HepG2 (cell line): ENCODE measurements at regions not wholly inside any gene's neighbourhood (a gene's known extent, or its start where the extent isn't known, plus 50 kb on each side); places are given as distances from the start of the nearest gene placed in this dataset.

Experiments
- ATAC-seq: fragments of 200-7000 bp; cut with Tn5 transposase; 3 replicates; pipeline ENCODE4 v1.9.1; 2020; ENCODE audit warnings: mild to moderate bottlenecking, moderate library complexity
- BruUV-seq: library from RNA; stranded (reverse); fragments of 400-500 nt; replicated peaks from 2 replicates; lab custom pipeline; 2021; lab: Mats Ljungman, UMichigan
- CTCF ChIA-PET: fragments of 300-600 bp; formaldehyde crosslinking; extraction: SDS; loops from one replicate; lab custom pipeline; 2021; ENCODE audit warnings: low total read pairs, inconsistent platforms, low intra/inter-chr PET ratio; lab: Yijun Ruan, JAX
- POLR2A ChIA-PET: fragments of 350-600 bp; sonication (Branson Sonifier 250); formaldehyde crosslinking; loops from one replicate; lab custom pipeline; 2020; ENCODE audit warnings: antibody characterized with exemption, inconsistent platforms; lab: Yijun Ruan, JAX
- DNase-seq: peaks from one replicate; pipeline ENCODE4 v3.0.0-alpha.2; 2015; ENCODE audit warnings: low spot score
- FAIRE-seq: peaks from 3 replicates; lab custom pipeline; 2011; peaks lifted over from hg19 to GRCh38; lab: Jason Lieb, UNC
- H2AFZ ChIP-seq: one replicate; pipeline ENCODE4 v1.6.1; 2011; ENCODE audit warnings: low read length, inconsistent platforms
- H3K27ac ChIP-seq: fragments of 300-600 bp; 3 replicates; pipeline ENCODE4 v1.8.0; 2011; ENCODE audit warnings: mixed run types, mild to moderate bottlenecking, mixed read lengths, low read length, inconsistent platforms; ENCODE audit not compliant: insufficient read depth; ENCODE audit errors: extremely low read length
- H3K27me3 ChIP-seq, 2 experiments: fragments of 200-600 bp in 1 of 2; 2 replicates in 1 of 2; 3 replicates in 1 of 2; pipeline versions ENCODE4 v1.6.0 to v1.8.0; 2011; ENCODE audit warnings: low read length in 2 of 2, mild to moderate bottlenecking in 2 of 2, moderate library complexity in 2 of 2, inconsistent platforms in 1 of 2; ENCODE audit not compliant: insufficient read depth in 2 of 2, control insufficient read depth in 1 of 2
- H3K36me3 ChIP-seq, 2 experiments: fragments of 200-600 bp in 1 of 2; replicated peaks in 1 of 2; 2 replicates in 1 of 2; 3 replicates in 1 of 2; pipeline versions ENCODE4 v1.5.1 to v1.8.0; 2011; ENCODE audit warnings: low read length in 2 of 2, inconsistent platforms in 1 of 2; ENCODE audit not compliant: insufficient read depth in 2 of 2, control insufficient read depth in 1 of 2
- H3K4me1 ChIP-seq: 2 replicates; pipeline ENCODE4 v1.5.1; 2012; ENCODE audit warnings: low read length, inconsistent platforms; ENCODE audit not compliant: insufficient read depth
- H3K4me2 ChIP-seq: 2 replicates; pipeline ENCODE4 v1.6.0; 2011; ENCODE audit warnings: low read depth, low read length, inconsistent platforms
- H3K4me3 ChIP-seq, 3 experiments: fragments of 200-600 bp in 1 of 3; sonication (generic), shearing (Covaris generic) in 1 of 3; replicated peaks in 1 of 3; 2 replicates each; pipeline ENCODE4 v1.5.1; 2011 to 2016; ENCODE audit warnings: low read length in 3 of 3, inconsistent platforms in 2 of 3, low read depth in 2 of 3, mild to moderate bottlenecking in 2 of 3, control low read depth in 1 of 3, mixed read lengths in 1 of 3; ENCODE audit not compliant: insufficient read depth in 1 of 3
- H3K79me2 ChIP-seq: one replicate; pipeline ENCODE4 v1.6.1; 2011; ENCODE audit warnings: low read length, inconsistent platforms; ENCODE audit not compliant: insufficient read depth
- H3K9ac ChIP-seq: 2 replicates; pipeline ENCODE4 v1.6.0; 2011; ENCODE audit warnings: mild to moderate bottlenecking, low read depth, low read length, inconsistent platforms; ENCODE audit not compliant: insufficient read depth
- H3K9me3 ChIP-seq: 2 replicates; pipeline ENCODE4 v1.5.1; 2012; ENCODE audit warnings: mild to moderate bottlenecking, low read length
- H4K20me1 ChIP-seq: 2 replicates; pipeline ENCODE4 v1.6.0; 2011; ENCODE audit warnings: inconsistent platforms, mild to moderate bottlenecking, low read length, moderate library complexity; ENCODE audit not compliant: insufficient read depth
- BHLHE40 ChIP-seq: IDR thresholded peaks from 2 replicates; pipeline ENCODE4 v1.6.1; 2011; ENCODE audit warnings: low read length, improper control_type of control experiment
- CEBPG ChIP-seq: IDR thresholded peaks from 2 replicates; pipeline ENCODE4 v1.6.1; 2016
- DMAP1 ChIP-seq: IDR thresholded peaks from 2 replicates; pipeline ENCODE4 v1.6.1; 2016
- DNMT1 ChIP-seq: sonication (generic); formaldehyde crosslinking; IDR thresholded peaks from 2 replicates; pipeline ENCODE4 v1.5.1; 2020; ENCODE audit warnings: mild to moderate bottlenecking, missing genetic modification reagents
- EHMT2 ChIP-seq: fragments of 200-600 bp; sonication (generic); IDR thresholded peaks from 2 replicates; pipeline ENCODE4 v1.7.0; 2017; ENCODE audit warnings: antibody characterized with exemption, low read depth, low read length, borderline replicate concordance
- FOXA1 ChIP-seq, 2 experiments: fragments of 450-650 bp in 1 of 2; sonication (generic) in 1 of 2; formaldehyde crosslinking in 1 of 2; IDR thresholded peaks; 2 replicates each; pipeline versions ENCODE4 v1.4.0 to v1.6.1; 2016 to 2020; ENCODE audit warnings: missing genetic modification reagents in 1 of 2
- FOXJ3 ChIP-seq: sonication (generic); formaldehyde crosslinking; IDR thresholded peaks from 2 replicates; pipeline ENCODE4 v1.4.0; 2020; ENCODE audit warnings: missing genetic modification reagents, mild to moderate bottlenecking, borderline replicate concordance
- FOXK1 ChIP-seq: sonication (generic); formaldehyde crosslinking; IDR thresholded peaks from 2 replicates; pipeline ENCODE4 v1.4.0; 2020; ENCODE audit warnings: low read depth, missing genetic modification reagents, borderline replicate concordance
- HES4 ChIP-seq: sonication (generic); formaldehyde crosslinking; IDR thresholded peaks from 2 replicates; pipeline ENCODE4 v1.9.0; 2021; ENCODE audit warnings: mild to moderate bottlenecking, missing genetic modification reagents, borderline replicate concordance
- KAT2B ChIP-seq: fragments of 150-350 bp; IDR thresholded peaks from 2 replicates; pipeline ENCODE4 v1.6.1; 2014; ENCODE audit warnings: low read depth, low read length, borderline replicate concordance
- MED1 ChIP-seq: sonication (generic); formaldehyde crosslinking; IDR thresholded peaks from 2 replicates; pipeline ENCODE4 v1.4.0; 2020; ENCODE audit warnings: missing genetic modification reagents
- ONECUT2 ChIP-seq: sonication (generic); formaldehyde crosslinking; IDR thresholded peaks from 2 replicates; pipeline ENCODE4 v1.4.0; 2020; ENCODE audit warnings: missing genetic modification reagents
- ZNF235 ChIP-seq: sonication (generic); formaldehyde crosslinking; IDR thresholded peaks from 2 replicates; pipeline ENCODE4 v1.8.1; 2023; ENCODE audit warnings: mild to moderate bottlenecking, missing genetic modification reagents, borderline replicate concordance
- ZSCAN22 ChIP-seq: sonication (generic); formaldehyde crosslinking; IDR thresholded peaks from 2 replicates; pipeline ENCODE4 v1.4.0; 2020; ENCODE audit warnings: mild to moderate bottlenecking, missing genetic modification reagents
- WGBS: methylation state at CpG from one replicate; pipeline ENCODE4 v1.1.6; 2017; ENCODE audit warnings: low lambda C conversion rate; 5-methylcytosine and 5-hydroxymethylcytosine counted together
- in situ Hi-C: cut with HindIII; loops from 2 replicates; pipeline ENCODE4 v1.10.0; 2017; ENCODE audit warnings: low pct_unique_long_range_greater_than_20kb; ENCODE audit not compliant: extremely low pct_ligation_motif_present
- intact Hi-C: fragments of 100-400 bp; cut with micrococcal nuclease; formaldehyde crosslinking; loops from one replicate; pipeline ENCODE4 v1.10.0; 2022; ENCODE audit not compliant: unreplicated experiment
- TF ChIP-seq, protein P1 (sequence below): sonication (generic); formaldehyde crosslinking; IDR thresholded peaks from 2 replicates; pipeline ENCODE4 v1.8.0; 2023; ENCODE audit warnings: mild to moderate bottlenecking, missing genetic modification reagents

DNA sequence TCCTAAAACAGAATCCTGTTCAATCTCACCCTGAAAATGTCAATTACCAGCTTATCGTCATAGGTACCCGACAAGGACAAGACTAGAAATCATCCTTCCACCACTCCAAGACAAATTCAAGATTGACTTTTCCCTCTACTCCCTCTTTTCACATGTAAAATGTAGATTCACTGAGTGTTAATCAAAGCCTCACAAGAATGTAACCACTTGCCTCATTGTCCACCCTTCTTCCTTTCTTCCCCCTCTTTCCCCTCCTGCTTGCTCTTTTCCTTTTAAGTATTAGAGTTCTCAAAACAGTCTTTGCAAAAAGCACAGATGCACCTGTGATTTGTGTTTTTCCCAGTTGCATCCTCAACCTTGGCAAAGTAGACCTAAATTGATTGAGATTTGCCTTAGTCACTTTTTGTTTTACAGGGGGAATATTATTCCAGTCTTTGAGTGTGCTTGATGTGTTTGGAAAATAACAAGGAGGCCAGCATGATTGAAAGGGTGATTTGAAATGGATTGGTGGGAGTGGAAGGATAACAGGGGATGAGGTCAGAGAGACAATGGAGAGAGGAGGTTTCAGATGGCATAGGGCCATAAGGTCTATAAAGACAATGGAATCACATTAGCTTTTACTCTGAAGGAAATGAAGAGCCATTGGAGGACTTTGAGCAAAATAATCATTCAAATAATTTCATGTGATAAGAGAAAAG lies 231.3 kb upstream of the TYRP1 start:
- no peaks in the 10 kb centered on the region for H3K4me1 ChIP-seq
- no peaks in the 10 kb centered on the region for H3K27me3 ChIP-seq
- FAIRE-seq (no peak), DNase-seq (no peak), ATAC-seq (no peak)
- H3K9ac ChIP-seq, result no peak overlapping the region
- H3K79me2 ChIP-seq, result no peaks in the 10 kb centered on the region
- TF ChIP-seq ONECUT2 (CRISPR knock-in tag), result no peak
- TF ChIP-seq ZSCAN22 (CRISPR knock-in tag), result no peak
- no peak for TF ChIP-seq DMAP1 (CRISPR knock-in tag)
- TF ChIP-seq KAT2B, result no peak
- no peak for TF ChIP-seq FOXJ3 (CRISPR knock-in tag)
- no peak for TF ChIP-seq MED1 (CRISPR knock-in tag)
- TF ChIP-seq ZNF235 (CRISPR knock-in tag), result no peak
- TF ChIP-seq FOXA1 (IDR thresholded peaks at IDR 0.05), result no peak
- no peak for TF ChIP-seq FOXA1 (CRISPR knock-in tag; IDR thresholded peaks at IDR 0.05)
- TF ChIP-seq CEBPG (CRISPR knock-in tag), result no peak
- TF ChIP-seq FOXK1 (CRISPR knock-in tag), result no peak
- TF ChIP-seq, protein P1, sequence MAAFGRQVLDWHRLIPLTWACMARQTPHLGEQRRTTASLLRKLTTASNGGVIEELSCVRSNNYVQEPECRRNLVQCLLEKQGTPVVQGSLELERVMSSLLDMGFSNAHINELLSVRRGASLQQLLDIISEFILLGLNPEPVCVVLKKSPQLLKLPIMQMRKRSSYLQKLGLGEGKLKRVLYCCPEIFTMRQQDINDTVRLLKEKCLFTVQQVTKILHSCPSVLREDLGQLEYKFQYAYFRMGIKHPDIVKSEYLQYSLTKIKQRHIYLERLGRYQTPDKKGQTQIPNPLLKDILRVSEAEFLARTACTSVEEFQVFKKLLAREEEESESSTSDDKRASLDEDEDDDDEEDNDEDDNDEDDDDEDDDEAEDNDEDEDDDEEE (CRISPR knock-in tag), result no peak
- no peak for TF ChIP-seq EHMT2
- no peak for TF ChIP-seq HES4
- no peak for TF ChIP-seq DNMT1 (CRISPR knock-in tag)
- TF ChIP-seq BHLHE40, result no peak
- intact Hi-C loops (no loop called here), in situ Hi-C loops (no loop called here)
- H2AFZ ChIP-seq, result no peak overlapping the region
- BruUV-seq, result no TSS peak
- no peak overlapping the region for H3K4me2 ChIP-seq
- no peaks in the 10 kb centered on the region for H4K20me1 ChIP-seq
- WGBS, result 40% methylated on average over 2 of the region's 2 CpGs
- H3K36me3 ChIP-seq, result no peaks in the 10 kb centered on the region
- H3K27ac ChIP-seq, result no peak overlapping the region
- CTCF ChIA-PET, result no interaction called here
- no peak overlapping the region for H3K4me3 ChIP-seq
- POLR2A ChIA-PET, result no interaction called here
- H3K9me3 ChIP-seq, result no peaks in the 10 kb centered on the region
